ENCODE measurements at regions not wholly inside any gene's neighbourhood (a gene's known extent, or its start where the extent isn't known, plus 50 kb on each side); places are given as distances from the start of the nearest gene placed in this dataset.

GRCh38 chr6:112613410-112613809 lies 266.3 kb downstream of the RFPL4B start:
- no peak for TF ChIP-seq POLR2A (IDR thresholded peaks at IDR 0.05)
- no peak for TF ChIP-seq CTCF (IDR thresholded peaks at IDR 0.05)
